CD4-positive, alpha-beta T cell (primary cell): ENCODE measurements at regions not wholly inside any gene's neighbourhood (a gene's known extent, or its start where the extent isn't known, plus 50 kb on each side); places are given as distances from the start of the nearest gene placed in this dataset.

ENCODE experiments used
- ATAC-seq: fragments of 200-7000 bp; cut with Tn5 transposase; one replicate; pipeline ENCODE4 v1.10.0; 2022; ENCODE audit warnings: mild to moderate bottlenecking; ENCODE audit not compliant: poor library complexity
- CTCF ChIA-PET: fragments of 350-600 bp; sonication (Branson Sonifier 250); formaldehyde crosslinking; loops from one replicate; lab custom pipeline; 2021; ENCODE audit warnings: antibody characterized with exemption, inconsistent platforms; lab: Charles Lee
- POLR2A ChIA-PET: fragments of 350-600 bp; sonication (Branson Sonifier 250); formaldehyde crosslinking; loops from one replicate; lab custom pipeline; 2021; ENCODE audit warnings: antibody characterized with exemption, inconsistent platforms; lab: Charles Lee
- DNase-seq, 14 experiments: peaks; one replicate each; pipeline ENCODE4 v3.0.0-alpha.2; 2013 to 2020; ENCODE audit warnings: mixed read lengths in 2 of 14
- H3K27ac ChIP-seq, 2 donors: one replicate each; pipeline versions ENCODE4 v1.5.1 to v1.7.0; 2013; ENCODE audit warnings: low read length in 2 of 2, low read depth in 1 of 2, mild to moderate bottlenecking in 1 of 2
- H3K27me3 ChIP-seq, 2 experiments: 1 replicate in 1 of 2; 2 replicates in 1 of 2; pipeline versions ENCODE4 v1.6.1 to v1.7.0; 2013; ENCODE audit warnings: low read length in 2 of 2, control low read depth in 1 of 2, mild to moderate bottlenecking in 1 of 2, moderate library complexity in 1 of 2; ENCODE audit not compliant: insufficient read depth in 2 of 2, control insufficient read depth in 1 of 2
- H3K36me3 ChIP-seq: one replicate; pipeline ENCODE4 v1.6.1; 2013; ENCODE audit warnings: low read length, control low read depth; ENCODE audit not compliant: insufficient read depth
- H3K4me1 ChIP-seq: one replicate; pipeline ENCODE4 v1.6.1; 2013; ENCODE audit warnings: low read length, control low read depth; ENCODE audit not compliant: insufficient read depth
- H3K4me3 ChIP-seq: one replicate; pipeline ENCODE4 v1.5.1; 2013; ENCODE audit warnings: mild to moderate bottlenecking, low read length, moderate library complexity
- H3K9me3 ChIP-seq, 2 experiments: 1 replicate in 1 of 2; 2 replicates in 1 of 2; pipeline versions ENCODE4 v1.6.1 to v1.7.0; 2013; ENCODE audit warnings: low read length in 2 of 2, mild to moderate bottlenecking in 2 of 2, control low read depth in 1 of 2, moderate library complexity in 1 of 2; ENCODE audit not compliant: control insufficient read depth in 1 of 2, insufficient read depth in 1 of 2
- H3K27ac Mint-ChIP-seq: one replicate; pipeline ENCODE4 v1.8.0; 2020; ENCODE audit warnings: mixed read lengths
- H3K27me3 Mint-ChIP-seq: one replicate; pipeline ENCODE4 v1.8.0; 2021; ENCODE audit warnings: mixed read lengths
- H3K36me3 Mint-ChIP-seq: one replicate; pipeline ENCODE4 v1.8.0; 2021; ENCODE audit warnings: low read depth, mixed read lengths
- H3K4me1 Mint-ChIP-seq: one replicate; pipeline ENCODE4 v1.8.0; 2021; ENCODE audit warnings: low read depth, mixed read lengths
- H3K4me3 Mint-ChIP-seq: one replicate; pipeline ENCODE4 v1.8.0; 2020; ENCODE audit warnings: mild to moderate bottlenecking, mixed read lengths
- H3K9me3 Mint-ChIP-seq: one replicate; pipeline ENCODE4 v1.8.0; 2020; ENCODE audit warnings: mixed read lengths
- CTCF ChIP-seq: fragments of 200-600 bp; IDR thresholded peaks from one replicate; pipeline ENCODE4 v1.8.0; 2022; ENCODE audit warnings: antibody characterized with exemption, mild to moderate bottlenecking
- intact Hi-C, 2 experiments: fragments of 100-400 bp; cut with DNase I in 1 of 2; cut with micrococcal nuclease in 1 of 2; formaldehyde crosslinking; loops; one replicate each; pipeline versions ENCODE4 v1.15.1 to v1.9.0; 2023 to 2025; cut with DNase I, micrococcal nuclease

GRCh38 chr17:12514596-12514995, 151.1 kb upstream of the MYOCD start:
- no peaks in the 10 kb centered on the region for H3K36me3 ChIP-seq
- no peak for TF ChIP-seq CTCF
- ATAC-seq: no peak
- Mint-ChIP-seq H3K4me3 (no peak overlapping the region), H3K27me3 (no peaks in the 10 kb centered on the region), H3K36me3 (no peaks in the 10 kb centered on the region), H3K4me1 (no peaks in the 10 kb centered on the region), H3K27ac (no peak overlapping the region), H3K9me3 (peaks cover 5% of the 10 kb centered on the region)
- no peak overlapping the region for H3K4me3 ChIP-seq
- no peaks in the 10 kb centered on the region for H3K27me3 ChIP-seq
- H3K4me1 ChIP-seq: no peaks in the 10 kb centered on the region
- ChIA-PET CTCF (no interaction called here), POLR2A (no interaction called here)
- no peak for DNase-seq
- no peaks in the 10 kb centered on the region for H3K9me3 ChIP-seq
- no peak overlapping the region for H3K27ac ChIP-seq
- intact Hi-C loops: no loop called here

GRCh38 chr17:12519956-12520594, 145.6 kb upstream of the MYOCD start:
- ChIA-PET CTCF (no interaction called here), POLR2A (no interaction called here)
- Histone ChIP-seq H3K9me3 (no peaks in the 10 kb centered on the region), H3K4me1 (no peaks in the 10 kb centered on the region), H3K27me3 (no peaks in the 10 kb centered on the region), H3K36me3 (no peaks in the 10 kb centered on the region), H3K27ac (no peak overlapping the region), H3K4me3 (no peak overlapping the region)
- H3K4me1 Mint-ChIP-seq: no peaks in the 10 kb centered on the region
- no peak for ATAC-seq
- peaks cover 2% of the 10 kb centered on the region for H3K9me3 Mint-ChIP-seq
- H3K4me3 Mint-ChIP-seq: no peak overlapping the region
- no peaks in the 10 kb centered on the region for H3K27me3 Mint-ChIP-seq
- TF ChIP-seq CTCF: no peak
- no peaks in the 10 kb centered on the region for H3K36me3 Mint-ChIP-seq
- H3K27ac Mint-ChIP-seq: no peak overlapping the region
- no peak for DNase-seq
- intact Hi-C loops: no loop called here

GRCh38 chr17:12521416-12521815, 144.3 kb upstream of the MYOCD start:
- Mint-ChIP-seq H3K36me3 (no peaks in the 10 kb centered on the region), H3K27ac (no peak overlapping the region), H3K27me3 (no peaks in the 10 kb centered on the region), H3K9me3 (peaks cover 2% of the 10 kb centered on the region), H3K4me1 (no peaks in the 10 kb centered on the region), H3K4me3 (no peak overlapping the region)
- DNase-seq: no peak
- Histone ChIP-seq H3K9me3 (no peaks in the 10 kb centered on the region), H3K27me3 (no peaks in the 10 kb centered on the region), H3K4me1 (no peaks in the 10 kb centered on the region), H3K36me3 (no peaks in the 10 kb centered on the region), H3K4me3 (no peak overlapping the region), H3K27ac (no peak overlapping the region)
- no peak for TF ChIP-seq CTCF
- intact Hi-C loops: no loop called here
- ChIA-PET POLR2A (no interaction called here), CTCF (no interaction called here)
- ATAC-seq: no peak
